Heart left ventricle (tissue), 16 donors: ENCODE measurements at regions not wholly inside any gene's neighbourhood (a gene's known extent, or its start where the extent isn't known, plus 50 kb on each side); places are given as distances from the start of the nearest gene placed in this dataset.

ENCODE experiments used
- ATAC-seq, 4 donors: fragments of 200-7000 bp; cut with Tn5 transposase; one replicate each; pipeline ENCODE4 v1.9.1; 2020 to 2022; ENCODE audit warnings: moderate library complexity in 4 of 4, mild to moderate bottlenecking in 3 of 4, moderate number of reproducible peaks in 1 of 4
- DNase-seq, 5 donors: peaks; one replicate each; pipeline ENCODE4 v3.0.0-alpha.2; 2020
- H3K27ac ChIP-seq, 12 donors: fragments of 200-600 bp; sonication (generic) in 4 of 12; one replicate each; pipeline versions ENCODE4 v1.5.0 to v1.8.0; 2016 to 2022; ENCODE audit warnings: mild to moderate bottlenecking in 2 of 12
- H3K27me3 ChIP-seq, 9 donors: fragments of 200-600 bp; sonication (generic) in 2 of 9; one replicate each; pipeline versions ENCODE4 v1.5.1 to v1.8.0; 2016 to 2022; ENCODE audit warnings: mild to moderate bottlenecking in 3 of 9
- H3K36me3 ChIP-seq, 9 donors: fragments of 200-600 bp; sonication (generic) in 2 of 9; one replicate each; pipeline versions ENCODE4 v1.5.0 to v1.8.0; 2018 to 2022; ENCODE audit warnings: mild to moderate bottlenecking in 2 of 9
- H3K4me1 ChIP-seq, 12 donors: fragments of 200-600 bp; sonication (generic) in 4 of 12; one replicate each; pipeline versions ENCODE4 v1.5.0 to v1.8.0; 2016 to 2022; ENCODE audit warnings: mild to moderate bottlenecking in 3 of 12
- H3K4me3 ChIP-seq, 12 donors: fragments of 200-600 bp; sonication (generic) in 4 of 12; one replicate each; pipeline versions ENCODE4 v1.5.0 to v1.8.0; 2017 to 2022; ENCODE audit warnings: mild to moderate bottlenecking in 9 of 12, moderate library complexity in 4 of 12
- H3K9me3 ChIP-seq, 12 donors: fragments of 200-600 bp; sonication (generic) in 4 of 12; one replicate each; pipeline versions ENCODE4 v1.5.0 to v1.8.0; 2016 to 2022; ENCODE audit warnings: mild to moderate bottlenecking in 1 of 12
- CTCF ChIP-seq, 12 donors: fragments of 200-600 bp; sonication (generic) in 4 of 12; IDR thresholded peaks; one replicate each; pipeline versions ENCODE4 v1.5.0 to v1.8.0; 2018 to 2022; ENCODE audit warnings: antibody characterized with exemption in 12 of 12, mild to moderate bottlenecking in 5 of 12
- POLR2A ChIP-seq, 2 donors: fragments of 450-650 bp; IDR thresholded peaks; one replicate each; pipeline ENCODE4 v1.6.1; 2017; ENCODE audit warnings: antibody characterized with exemption in 2 of 2, mild to moderate bottlenecking in 2 of 2, moderate library complexity in 2 of 2
- WGBS, 4 donors: extraction: QIAGEN DNeasy Blood & Tissue Kit in 2 of 4; methylation state at CpG; one replicate each; pipeline versions ENCODE4 v1.1.5 to v1.1.7; 2013 to 2018; 5-methylcytosine and 5-hydroxymethylcytosine counted together
- intact Hi-C, 10 donors: fragments of 100-400 bp; cut with DNase I; formaldehyde crosslinking; loops; one replicate each; pipeline versions ENCODE4 v1.11.1 to v1.14.2; 2022
- donor health status: ischemic (EF 13 %, LVEDD 7.1; RV severe dilation, severe dysfunction).
- donor health status: healthy with polysubstance abuse.
- donor health status: DM: no; HTN: yes; CAD: no.
- donor health status: DM: no; HTN: no; CAD: no.
- donor health status: ischemic (EF 25% LVEDD 6.9; RV normal size, moderate dysfunction).
- donor health status: ischemic (EF 25% LVEDD 5.7; RV mildly dilated, moderate dysfunction).
- donor health status: healthy.
- donor health status: DM: yes; HTN: yes; CAD: no.
- donor health status: ischemic (EF 35%, LVEDD 5.7; RV mildly dilated, moderate dysfunction).
- donor health status: nonischemic (EF 11% LVEDD 7.7; RV severe dilation, severe dysfunction).
- donor health status: DM: yes; HTN: yes; CAD: no.
- donor health status: PGD.
- donor health status: ischemic (EF 29% LVEDD 5.4; RV normal size, mild dysfunction).
- donor health status: nonischemic (EF 23%, LVEDD 6.1; RV moderate dilation, normal function).

- peaks cover 0 to 9% (median 0%) of the 10 kb centered on the region in 9 donors for H3K27me3 ChIP-seq
- H3K9me3 ChIP-seq = no peaks in the 10 kb centered on the region
- TF ChIP-seq CTCF (IDR thresholded peaks at IDR 0.05) = no peak
- no peak for TF ChIP-seq POLR2A (IDR thresholded peaks at IDR 0.05)
- no peaks in the 10 kb centered on the region for H3K4me1 ChIP-seq
- no peak overlapping the region for H3K4me3 ChIP-seq
- WGBS, 4 donors = 46 to 69% (median 63%) methylated on average over 1 of the region's 1 CpG
- no peak overlapping the region for H3K27ac ChIP-seq
- DNase-seq (no peak), ATAC-seq (no peak)
- no peaks in the 10 kb centered on the region for H3K36me3 ChIP-seq
- intact Hi-C loops = no loop called here
Measured at GRCh38 chr6:99811636-99812035, 182.4 kb downstream of the MCHR2 start.

GRCh38 chr6:99813565-99813964 is 180.5 kb downstream of the MCHR2 start:
- no peak for ATAC-seq
- no peaks in the 10 kb centered on the region for H3K4me1 ChIP-seq
- WGBS, 4 donors = 0 to 33% (median 14%) methylated on average over 1 of the region's 1 CpG
- H3K4me3 ChIP-seq = no peak overlapping the region
- TF ChIP-seq CTCF (IDR thresholded peaks at IDR 0.05) = no peak
- TF ChIP-seq POLR2A (IDR thresholded peaks at IDR 0.05) = no peak
- no peak overlapping the region for H3K27ac ChIP-seq
- H3K9me3 ChIP-seq = no peaks in the 10 kb centered on the region
- no peaks in the 10 kb centered on the region for H3K36me3 ChIP-seq
- H3K27me3 ChIP-seq = peaks cover 0 to 12% (median 0%) of the 10 kb centered on the region in 9 donors
- intact Hi-C loops = no loop called here
- no peak for DNase-seq

GRCh38 chr6:99814230-99814928 is 179.6 kb downstream of the MCHR2 start:
- H3K36me3 ChIP-seq = no peaks in the 10 kb centered on the region
- H3K27me3 ChIP-seq = peaks cover 0 to 12% (median 0%) of the 10 kb centered on the region in 9 donors
- intact Hi-C loops = no loop called here
- TF ChIP-seq CTCF (IDR thresholded peaks at IDR 0.05) (no peak), POLR2A (IDR thresholded peaks at IDR 0.05) (no peak)
- H3K4me3 ChIP-seq = no peak overlapping the region
- H3K9me3 ChIP-seq = no peaks in the 10 kb centered on the region
- DNase-seq (no peak), ATAC-seq (no peak)
- H3K27ac ChIP-seq = no peak overlapping the region
- WGBS, 4 donors = 63 to 76% (median 68%) methylated on average over 6 of the region's 6 CpGs
- H3K4me1 ChIP-seq = no peaks in the 10 kb centered on the region

GRCh38 chr6:99816795-99817194 is 177.2 kb downstream of the MCHR2 start:
- intact Hi-C loops = no loop called here
- H3K36me3 ChIP-seq = no peaks in the 10 kb centered on the region
- no peak overlapping the region for H3K4me3 ChIP-seq
- no peaks in the 10 kb centered on the region for H3K4me1 ChIP-seq
- no peak overlapping the region for H3K27ac ChIP-seq
- no peaks in the 10 kb centered on the region for H3K9me3 ChIP-seq
- TF ChIP-seq POLR2A (IDR thresholded peaks at IDR 0.05) (no peak), CTCF (IDR thresholded peaks at IDR 0.05) (no peak)
- ATAC-seq (no peak), DNase-seq (no peak)
- peaks cover 0 to 17% (median 0%) of the 10 kb centered on the region in 9 donors for H3K27me3 ChIP-seq
- WGBS, 4 donors = 81 to 86% (median 82%) methylated on average over 5 of the region's 5 CpGs
